CD4-positive, alpha-beta T cell treated with Interleukin-17A for 1 hour (primary cell): ENCODE measurements at regions not wholly inside any gene's neighbourhood (a gene's known extent, or its start where the extent isn't known, plus 50 kb on each side); places are given as distances from the start of the nearest gene placed in this dataset.
"Not testable (repeated sequence)": the region's sequence is repeated elsewhere in the genome, so short reads cannot be mapped to it uniquely, and the experiment has no call there.

Experiments used
- DNase-seq: peaks from one replicate; pipeline ENCODE4 v3.0.0-alpha.2; 2020

DNA sequence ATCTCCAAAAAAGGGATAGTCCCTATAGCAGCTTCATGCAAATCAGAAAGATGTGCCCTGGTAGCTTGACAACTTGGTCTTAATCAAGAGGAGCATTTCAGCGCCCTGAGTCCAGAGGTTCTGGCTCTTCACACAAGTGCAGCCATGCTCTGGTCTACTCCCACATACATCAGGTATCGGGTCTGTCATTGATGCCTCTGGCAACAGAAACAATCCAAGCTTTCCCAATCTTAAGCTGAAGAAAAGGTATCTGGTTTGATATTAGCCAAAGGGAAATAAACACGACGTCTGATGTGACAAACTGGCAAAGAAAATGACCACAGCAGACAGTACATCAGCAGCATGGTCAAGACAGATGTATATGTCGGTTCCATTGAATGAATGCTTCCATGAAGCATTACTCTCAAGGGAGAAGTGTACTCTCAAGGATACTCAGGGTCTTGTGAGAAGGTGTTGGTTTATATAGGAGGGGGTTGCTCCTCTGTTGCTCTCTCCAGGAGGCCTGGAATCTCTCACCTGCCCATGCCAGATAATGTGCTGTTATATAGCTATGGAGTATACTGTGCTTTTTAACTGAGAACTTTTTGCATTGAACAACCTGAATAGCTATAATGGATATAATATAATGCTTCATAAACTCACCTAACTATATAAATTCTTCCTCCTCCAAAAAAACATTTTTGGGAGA is 879.6 kb upstream of the PCDH10 start:
- no peak for DNase-seq

DNA sequence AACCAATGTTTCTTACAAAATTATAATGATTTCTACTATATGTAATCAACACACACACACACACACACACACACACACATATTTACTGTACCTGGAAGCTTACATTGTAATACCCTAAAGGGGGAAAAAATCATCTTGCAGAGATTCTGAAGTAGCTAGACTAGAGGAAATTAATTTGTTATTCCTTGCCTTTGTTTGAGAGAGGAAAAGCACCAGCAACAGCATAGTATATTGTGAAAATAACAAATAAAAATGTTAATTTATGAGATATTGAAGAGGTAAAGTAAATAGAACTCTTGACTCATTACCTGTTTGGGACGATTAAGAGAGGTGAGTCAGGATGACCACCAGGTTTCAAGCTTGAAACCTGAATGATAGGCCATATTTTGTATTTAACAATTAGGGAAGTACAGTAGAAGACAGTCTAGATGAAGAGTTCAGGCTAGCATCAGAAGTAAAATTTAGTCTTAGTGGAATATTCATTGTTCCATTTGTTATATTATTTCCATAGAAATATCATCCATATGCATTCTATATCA is 873.4 kb upstream of the PCDH10 start:
- DNase-seq, result no peak

GRCh38 chr4:132276185-132276584 is 872.9 kb upstream of the PCDH10 start:
- DNase-seq, result no peak

GRCh38 chr4:132276989-132277388 is 872.1 kb upstream of the PCDH10 start:
- DNase-seq, result no peak

DNA sequence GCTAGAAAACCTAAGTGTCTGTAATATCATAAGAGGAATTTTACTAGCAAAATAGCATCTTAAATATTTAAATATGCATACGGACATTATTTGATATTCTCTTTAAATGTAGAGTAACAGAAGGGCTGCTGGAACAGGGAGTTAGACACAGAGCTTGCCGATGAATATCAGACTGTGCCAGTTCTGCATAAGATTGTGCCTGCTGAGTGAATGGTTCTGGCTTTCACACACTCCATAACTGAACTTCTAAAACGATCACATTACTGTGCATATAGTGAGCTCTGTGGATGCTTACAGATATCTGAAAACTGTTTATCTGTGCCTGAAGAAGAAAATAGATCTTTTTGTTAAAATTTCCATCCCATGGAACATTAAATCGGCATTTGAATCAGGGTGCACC is 867.4 kb upstream of the PCDH10 start:
- DNase-seq, result no peak

DNA sequence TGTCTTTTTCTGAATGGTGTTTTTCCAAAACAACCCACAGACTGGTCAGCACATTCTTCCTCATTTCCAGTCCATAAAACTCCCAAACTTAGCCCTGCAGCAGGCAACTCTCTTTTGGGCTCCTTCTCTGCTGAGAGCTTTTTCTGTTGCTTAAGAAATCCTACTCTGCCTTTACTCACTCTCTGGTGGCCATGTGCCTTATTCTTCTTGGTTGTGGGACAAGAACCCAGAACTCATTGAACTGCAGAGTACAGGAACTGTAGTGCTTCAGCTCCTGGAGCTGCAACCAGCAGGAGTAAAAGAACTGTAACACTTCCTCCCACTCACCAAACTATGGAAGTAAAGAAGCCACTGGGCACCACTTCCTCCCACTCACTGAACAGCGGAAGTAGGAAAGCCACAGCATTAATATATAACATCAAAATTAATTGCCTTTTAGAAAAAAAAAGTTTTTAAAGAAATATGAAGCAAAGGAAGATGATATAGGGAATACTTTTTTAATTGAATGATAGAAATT is 864.1 kb upstream of the PCDH10 start:
- no peak for DNase-seq

DNA sequence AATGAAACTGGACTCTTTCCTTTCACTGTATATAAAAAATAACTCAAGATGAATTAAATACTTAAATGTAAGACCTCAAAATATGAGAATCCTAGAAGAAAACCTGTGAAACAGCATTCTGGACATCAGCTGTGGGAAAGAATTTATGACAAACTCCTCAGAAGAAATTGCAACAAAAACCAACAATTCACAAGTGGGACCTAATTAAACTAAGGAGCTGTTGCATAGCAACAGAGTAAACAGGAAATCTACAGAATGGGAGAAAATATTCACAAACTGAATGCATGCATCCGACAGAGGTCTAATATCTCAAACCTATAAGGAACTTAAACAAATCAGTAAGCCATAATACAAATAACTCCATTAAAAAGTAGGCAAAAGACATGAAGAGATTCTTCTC is 851.7 kb upstream of the PCDH10 start:
- DNase-seq, result no peak

DNA sequence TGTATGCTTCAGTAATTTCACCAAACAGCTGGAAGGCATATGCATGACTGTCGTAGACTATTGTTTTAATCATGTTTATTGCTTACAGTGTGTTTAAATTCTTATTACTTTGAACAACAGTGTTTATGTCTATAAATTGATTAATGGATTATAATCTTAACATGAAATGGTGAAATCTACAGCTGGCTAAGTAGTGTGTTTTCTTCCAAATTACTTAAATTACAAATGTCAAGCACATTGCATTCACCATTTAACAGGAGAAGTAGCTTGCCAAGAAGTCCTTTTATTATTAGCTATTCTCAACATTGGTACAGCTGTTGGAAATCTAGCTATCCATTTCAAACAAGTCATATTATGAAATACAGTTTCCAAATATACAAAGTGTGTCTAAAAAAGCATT is 849.3 kb upstream of the PCDH10 start:
- DNase-seq, result no peak

DNA sequence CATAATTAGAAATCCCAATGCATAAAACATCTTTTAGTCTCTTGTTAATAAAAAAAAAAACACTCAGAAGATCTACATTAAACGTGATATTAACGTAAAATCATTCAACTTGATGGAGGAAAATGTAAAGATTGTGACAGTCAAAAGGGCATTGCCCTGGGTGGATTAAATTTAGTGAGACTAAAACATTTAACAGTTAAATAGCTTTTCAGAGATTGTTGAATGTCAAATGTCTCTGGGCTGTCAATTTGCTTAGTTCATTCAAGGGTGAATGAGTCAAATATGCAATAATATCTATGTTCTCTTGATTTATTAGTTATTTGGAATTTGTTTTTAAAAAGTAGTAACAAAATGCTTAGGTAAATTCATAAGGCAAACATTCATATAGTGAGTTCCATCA is 836.6 kb upstream of the PCDH10 start:
- no peak for DNase-seq

GRCh38 chr4:132313852-132314251 is 835.2 kb upstream of the PCDH10 start:
- DNase-seq, result no peak

- no peak for DNase-seq
These were observed 832.4 kb upstream of the PCDH10 start for GRCh38 chr4:132316738-132317137.

GRCh38 chr4:132317923-132318322 is 831.2 kb upstream of the PCDH10 start:
- no peak for DNase-seq

GRCh38 chr4:132328761-132329160 is 820.3 kb upstream of the PCDH10 start:
- no peak for DNase-seq

DNA sequence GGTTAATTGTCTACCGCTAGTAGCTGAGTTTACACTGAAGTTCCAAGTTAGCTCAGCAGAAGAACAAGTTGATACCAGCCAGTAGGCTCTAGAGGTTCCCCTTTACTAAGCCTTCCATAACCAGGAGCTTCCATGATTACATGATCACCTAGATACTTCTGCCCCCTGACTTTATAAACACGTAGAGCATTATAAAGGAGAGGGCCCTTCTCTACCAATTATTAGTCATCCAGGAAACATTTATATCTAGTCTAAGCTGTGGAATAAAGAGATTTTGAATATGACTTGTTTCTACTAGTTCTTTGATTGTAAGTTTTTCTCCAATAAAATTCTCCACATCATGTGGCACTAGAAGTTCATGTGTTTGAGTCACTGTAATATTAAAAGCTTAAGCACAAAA is 818.1 kb upstream of the PCDH10 start:
- DNase-seq, result no peak

DNA sequence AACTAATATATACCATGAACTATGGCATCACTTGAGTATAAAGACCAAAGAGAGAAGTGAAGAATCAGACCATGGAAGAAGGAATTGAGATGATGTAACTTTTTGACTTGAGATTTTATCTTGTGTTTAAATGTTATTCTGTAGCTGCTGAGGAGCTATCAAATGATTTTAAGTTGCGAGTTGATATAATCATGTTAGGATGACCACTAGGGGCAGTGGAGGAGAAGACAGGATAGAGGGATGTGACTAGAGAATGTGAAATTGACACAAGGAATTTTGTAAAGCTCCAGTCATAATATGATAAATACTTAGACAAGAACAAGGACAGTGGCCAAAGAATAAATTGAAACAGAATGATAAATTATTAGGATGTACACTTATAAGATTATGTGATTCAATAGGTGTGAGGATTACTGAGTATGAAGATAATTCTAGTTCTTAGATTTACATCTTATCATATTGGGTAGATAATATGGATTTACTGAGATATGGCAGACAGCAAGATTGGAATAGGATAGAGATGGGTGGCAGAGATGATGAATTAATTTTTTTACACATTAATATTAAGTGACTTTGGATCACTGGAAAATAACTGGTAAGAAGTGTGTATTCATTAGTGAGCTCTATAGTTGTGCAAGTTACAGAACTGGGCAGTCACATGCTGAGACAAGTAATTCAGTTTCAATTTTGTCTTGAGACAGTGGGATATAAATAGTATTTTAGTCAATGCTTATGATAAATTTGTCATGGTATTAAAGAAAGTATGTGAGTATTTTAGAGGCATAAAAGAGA is 816.0 kb upstream of the PCDH10 start:
- DNase-seq, result no peak

DNA sequence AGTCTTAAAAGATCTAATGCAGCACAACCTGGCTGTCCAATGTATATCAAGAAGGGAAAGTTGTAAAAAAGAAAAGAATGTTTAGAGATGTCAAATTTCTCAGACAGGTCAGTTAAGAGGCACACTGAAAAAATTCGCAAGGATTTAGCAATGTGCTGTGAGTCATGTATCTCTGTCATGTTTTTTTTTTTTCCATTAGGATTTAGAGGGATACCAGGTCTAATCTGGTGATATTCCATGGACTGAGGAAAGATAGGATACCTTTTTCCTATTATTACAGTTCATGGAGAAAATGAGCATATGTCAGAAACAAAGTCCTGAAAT is 815.4 kb upstream of the PCDH10 start:
- DNase-seq, result no peak

DNA sequence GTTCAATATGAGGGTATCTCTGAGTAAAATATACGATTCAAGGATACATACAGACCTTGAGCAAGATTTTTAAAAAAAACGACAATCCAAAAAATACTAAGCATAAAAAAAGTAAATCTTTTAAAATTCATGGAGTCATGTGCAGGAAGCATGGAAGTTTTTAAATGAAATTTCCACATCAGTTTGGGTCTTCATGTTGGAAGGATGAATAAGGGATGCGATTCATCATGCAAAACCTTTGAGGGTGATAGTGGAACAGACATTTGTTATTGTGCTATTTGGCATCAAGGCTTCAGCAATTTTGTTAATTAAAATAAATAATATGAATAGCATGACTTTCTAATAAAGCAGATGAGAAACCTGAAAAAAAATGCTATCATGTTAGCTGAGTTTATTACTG is 815.0 kb upstream of the PCDH10 start:
- DNase-seq, result no peak

DNA sequence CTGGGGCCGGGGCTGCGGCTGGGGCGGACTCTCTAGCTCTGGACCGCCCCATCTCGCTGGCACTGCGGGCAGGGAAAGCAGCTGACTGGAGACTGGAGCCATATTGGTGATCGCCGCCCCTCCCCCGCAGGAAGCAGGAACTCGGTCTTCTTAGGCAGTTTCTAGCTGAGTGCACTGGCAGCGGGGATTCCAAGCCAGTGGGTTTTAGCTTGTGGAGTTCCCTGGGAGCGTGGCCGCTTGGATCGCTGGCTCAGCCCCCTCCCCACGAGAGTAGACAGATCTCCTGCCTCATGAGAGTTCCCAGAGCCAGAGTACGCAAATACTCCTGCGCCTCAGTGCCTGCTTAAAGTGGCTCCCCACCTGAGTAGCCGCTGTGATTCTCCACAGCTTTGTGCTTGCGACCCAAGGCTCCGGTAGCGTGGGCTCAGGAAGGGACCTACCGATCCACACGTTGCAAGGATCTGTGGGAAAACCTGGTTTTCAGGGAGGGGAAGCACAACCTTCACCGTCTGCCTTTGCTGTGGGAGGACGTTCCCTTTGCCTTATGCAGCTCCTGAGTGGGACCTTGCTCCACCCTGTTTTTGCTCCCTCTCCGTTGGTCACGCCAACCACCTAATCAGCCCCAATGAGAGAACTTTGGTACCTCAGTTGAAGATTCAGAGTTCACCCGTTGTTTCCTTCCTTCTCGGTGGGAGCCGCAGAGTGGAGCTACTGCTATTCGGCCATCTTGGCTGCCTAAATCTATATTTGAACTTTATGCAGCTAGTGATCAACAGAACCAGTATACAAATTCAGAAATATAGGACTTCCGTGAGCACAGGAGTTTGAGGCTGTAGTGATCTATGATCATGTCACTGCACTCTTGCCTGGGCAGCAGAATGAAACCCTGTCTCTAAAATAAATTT is 803.9 kb upstream of the PCDH10 start:
- no peak for DNase-seq

DNA sequence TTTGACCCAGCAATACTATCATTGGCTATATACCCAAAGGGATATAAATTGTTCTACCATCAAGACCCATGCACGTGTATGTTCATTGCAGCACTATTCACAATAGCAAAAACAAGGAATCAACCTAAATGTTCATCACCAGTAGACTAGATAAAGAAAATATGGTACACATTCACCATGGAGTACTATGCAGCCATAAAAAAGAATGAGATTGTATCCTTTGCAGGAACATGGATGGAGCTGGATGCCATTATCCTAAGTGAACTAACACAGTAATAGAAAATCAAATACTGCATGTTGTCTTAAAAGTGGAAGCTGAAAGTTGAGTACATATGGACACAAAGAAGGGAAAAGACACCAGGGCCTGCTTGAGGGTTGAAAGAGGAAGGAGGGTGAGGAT is 803.1 kb upstream of the PCDH10 start:
- DNase-seq, result no peak

DNA sequence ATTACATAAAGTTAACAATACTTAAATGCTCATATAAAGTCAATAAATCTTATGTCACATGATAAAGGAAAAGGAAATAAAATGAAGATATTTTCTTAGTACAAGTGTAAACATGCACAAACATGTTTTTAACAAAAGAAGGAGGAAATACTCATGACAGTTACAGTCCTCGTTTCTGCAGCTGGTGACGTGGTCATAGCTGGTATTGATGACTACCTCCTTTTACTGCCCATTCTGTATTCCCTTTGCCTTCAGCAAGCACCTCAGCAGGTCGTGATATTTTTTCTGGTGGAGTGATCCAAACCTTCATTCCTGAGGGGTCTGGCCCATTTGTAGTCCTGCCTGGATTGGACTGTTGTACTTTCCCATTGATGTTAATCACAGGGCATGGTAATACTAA is 797.5 kb upstream of the PCDH10 start:
- DNase-seq, result not testable (repeated sequence)

- DNase-seq, result no peak
These were observed 766.9 kb upstream of the PCDH10 start for GRCh38 chr4:132382243-132382642.

GRCh38 chr4:132383571-132384199 is 765.4 kb upstream of the PCDH10 start:
- no peak for DNase-seq

DNA sequence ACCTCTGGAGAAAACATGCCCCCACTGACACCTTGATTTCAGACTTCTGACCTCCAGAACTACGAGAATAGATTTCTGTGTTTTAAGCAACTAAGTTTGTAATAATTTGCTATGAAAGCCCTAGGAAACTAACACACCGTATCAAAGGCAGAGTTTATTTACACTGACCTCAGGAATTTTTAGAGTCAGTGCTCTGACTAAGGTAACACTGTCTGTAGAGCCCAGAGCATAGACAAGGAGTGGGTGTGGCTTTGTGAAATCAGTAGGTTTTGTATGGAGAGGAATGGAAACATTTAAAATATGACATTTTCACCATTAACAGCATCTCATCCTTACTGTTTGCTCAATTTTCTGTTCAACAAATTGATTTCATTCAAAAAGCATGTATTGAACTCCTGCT is 764.4 kb upstream of the PCDH10 start:
- no peak for DNase-seq
